Fibroblast of skin of back (primary cell): ENCODE measurements at regions not wholly inside any gene's neighbourhood (a gene's known extent, or its start where the extent isn't known, plus 50 kb on each side); places are given as distances from the start of the nearest gene placed in this dataset.
"Not testable (repeated sequence)": the region's sequence is repeated elsewhere in the genome, so short reads cannot be mapped to it uniquely, and the experiment has no call there.

Experiments
- DNase-seq: peaks from one replicate; pipeline ENCODE4 v3.0.0-alpha.2; 2013

DNA sequence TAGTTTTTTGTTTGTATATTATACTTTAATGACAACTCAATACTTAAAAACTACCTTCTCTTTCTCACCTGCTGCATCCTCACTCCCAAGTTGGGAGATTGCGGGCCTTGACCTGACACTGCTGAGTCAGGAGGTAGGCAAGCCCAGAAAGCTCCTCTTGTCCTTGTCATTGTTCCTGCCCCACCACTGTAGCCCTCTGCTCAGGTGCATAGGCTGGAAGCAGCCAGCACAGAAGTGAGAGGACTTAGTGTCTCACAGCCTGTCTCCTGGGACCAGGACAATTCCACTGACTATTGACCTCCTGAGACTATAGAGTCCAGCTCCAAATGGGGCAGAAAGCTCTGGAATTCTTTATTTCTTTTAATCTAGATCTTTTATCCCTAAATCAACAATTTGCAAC, 123.5 kb upstream of the NDP start:
- no peak for DNase-seq

- no peak for DNase-seq
These were observed 121.8 kb upstream of the NDP start for GRCh38 chrX:44094821-44095530.

DNA sequence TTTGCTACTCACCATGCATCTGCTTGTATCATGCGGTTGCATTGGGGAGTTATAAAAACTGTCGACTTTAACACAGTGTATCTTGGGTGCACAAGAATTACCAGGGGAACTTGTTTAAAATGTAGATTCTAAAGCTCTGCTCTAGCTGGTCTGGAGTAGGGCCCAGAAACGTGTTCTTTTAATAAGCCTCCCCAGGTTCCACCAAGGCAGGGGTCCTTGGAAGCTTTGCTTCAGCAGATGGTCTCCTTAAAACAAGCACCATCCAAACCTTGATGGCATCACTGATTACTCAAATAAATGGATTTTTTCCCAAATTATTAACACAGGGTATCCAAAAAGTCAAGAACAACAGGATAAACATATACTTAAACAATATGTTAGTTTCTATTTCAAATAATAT, 120.2 kb upstream of the NDP start:
- DNase-seq: no peak

DNA sequence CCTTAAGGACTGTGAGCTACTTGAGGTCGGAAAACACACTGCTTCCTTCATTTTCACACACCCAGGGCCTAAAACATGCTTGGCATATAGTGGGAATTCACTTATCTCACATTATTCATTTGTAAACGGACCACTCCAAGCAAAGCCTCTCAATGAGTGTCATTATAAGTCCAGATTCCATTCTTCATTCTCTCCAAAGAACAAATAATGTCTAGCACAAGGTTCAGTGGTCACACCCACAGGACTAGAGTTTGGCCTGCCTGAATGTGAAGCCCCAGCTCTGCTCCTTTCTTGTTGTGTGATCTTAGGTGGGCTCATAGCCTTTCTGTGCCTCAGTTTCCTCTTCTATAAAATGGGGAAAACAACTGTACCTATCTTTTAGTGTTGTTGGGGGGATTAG, 119.6 kb upstream of the NDP start:
- no peak for DNase-seq

- DNase-seq: no peak
These were observed 115.4 kb upstream of the NDP start for GRCh38 chrX:44088510-44089144.

DNA sequence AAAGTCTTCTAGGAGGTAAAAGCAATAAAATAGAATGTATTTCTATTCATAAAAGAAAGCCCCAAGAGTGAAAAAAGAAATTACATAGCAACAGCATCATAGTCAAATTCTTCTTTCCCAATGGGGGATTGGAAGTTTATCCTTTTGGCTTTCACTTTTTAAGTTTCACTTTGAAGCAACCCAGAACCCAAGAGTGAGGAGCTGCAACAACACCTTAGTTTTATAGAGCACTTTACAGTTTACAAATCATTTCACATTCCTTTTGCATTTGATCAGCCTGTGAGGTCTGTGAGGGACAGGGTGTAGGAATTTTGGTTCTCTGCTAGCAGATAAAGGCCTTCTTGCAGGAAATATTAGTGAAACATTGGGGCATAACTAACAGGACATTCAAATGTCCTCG, 112.0 kb upstream of the NDP start:
- DNase-seq: peak; percentile 0

GRCh38 chrX:44082829-44083228, 109.6 kb upstream of the NDP start:
- no peak for DNase-seq

DNA sequence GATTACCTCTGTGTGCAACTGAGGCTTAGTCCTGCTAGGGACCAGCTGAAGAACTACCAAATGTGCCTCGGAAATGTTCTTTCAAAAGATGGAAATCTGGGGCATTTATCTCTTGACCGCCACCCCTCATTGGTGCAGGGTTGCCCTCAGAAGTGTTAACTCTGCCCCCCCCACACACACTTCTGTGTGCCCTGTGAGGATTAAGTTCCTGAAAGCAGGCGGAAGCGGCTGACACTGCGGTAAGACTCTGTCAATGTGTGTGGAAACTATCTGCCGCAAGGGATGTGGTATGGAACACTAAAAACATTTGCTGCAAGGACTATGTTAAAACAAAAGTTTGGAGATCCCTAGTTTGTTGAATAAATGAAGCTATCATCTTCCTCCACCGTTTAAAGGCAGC, 106.9 kb upstream of the NDP start:
- DNase-seq: no peak

- no peak for DNase-seq
These were observed 99.4 kb upstream of the NDP start for GRCh38 chrX:44072631-44073030.

DNA sequence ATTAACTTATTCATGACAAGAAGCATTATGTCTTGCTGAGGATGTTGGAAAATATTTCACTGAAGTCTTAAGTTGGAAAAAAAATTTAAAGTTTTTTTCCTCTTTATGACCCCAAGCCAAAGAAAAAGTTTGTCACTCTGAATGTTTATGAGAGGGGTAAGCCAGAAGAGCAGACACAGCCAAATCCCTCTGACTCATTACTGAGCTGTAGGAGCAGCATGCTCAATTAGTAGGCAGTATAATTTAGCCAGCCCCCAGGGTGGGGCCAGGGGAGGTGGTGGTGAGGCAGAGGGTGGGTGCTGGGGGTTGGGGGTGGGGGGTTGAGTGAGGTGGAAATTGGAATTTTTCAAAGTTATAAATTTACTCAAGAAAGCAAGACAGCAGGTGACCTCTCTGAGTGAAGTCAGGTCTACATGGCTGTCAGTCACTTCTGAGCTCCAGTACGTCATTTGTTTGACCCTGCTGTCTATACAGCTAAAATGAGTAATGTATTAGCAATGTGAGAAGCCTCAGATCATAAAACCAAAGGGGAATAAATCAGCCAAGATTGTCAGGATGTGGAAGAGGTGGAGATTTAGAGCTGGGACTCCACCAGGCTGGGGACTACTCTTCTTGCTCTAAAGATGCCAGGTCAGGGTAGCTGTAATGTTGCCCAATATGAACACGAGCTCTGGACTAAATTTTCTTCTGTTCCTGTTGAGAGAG, 98.8 kb upstream of the NDP start:
- peak; percentile 68 for DNase-seq

DNA sequence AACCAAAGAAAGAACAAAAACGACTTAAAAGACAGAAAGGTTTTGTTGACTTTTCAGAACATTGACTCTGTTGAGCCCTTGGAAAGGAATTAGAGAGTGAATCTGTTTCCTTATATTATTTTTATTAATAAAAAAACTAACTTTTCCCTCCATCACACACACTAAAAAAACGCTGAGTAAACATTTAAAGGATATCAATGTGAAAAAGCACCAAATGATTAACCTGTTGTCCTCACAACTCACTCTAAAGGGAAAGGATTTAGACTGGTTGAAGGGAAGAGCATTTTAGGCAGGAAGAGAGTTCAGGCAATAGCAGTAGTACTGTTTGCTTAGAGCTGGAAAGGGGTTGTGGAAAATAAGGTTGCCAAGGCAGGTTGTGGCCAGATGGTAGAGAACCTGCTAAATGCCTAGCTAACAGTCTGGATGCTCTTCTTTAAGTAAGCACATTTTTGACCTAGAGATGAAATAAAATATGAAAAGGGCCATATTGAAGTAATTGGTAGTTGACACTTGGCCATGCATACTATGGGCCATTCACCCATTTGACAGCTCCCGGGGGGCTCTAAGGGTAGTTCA, 98.0 kb upstream of the NDP start:
- no peak for DNase-seq

- DNase-seq: no peak
These were observed 94.9 kb upstream of the NDP start for GRCh38 chrX:44068043-44068442.

GRCh38 chrX:44063606-44064005, 90.4 kb upstream of the NDP start:
- DNase-seq: no peak

DNA sequence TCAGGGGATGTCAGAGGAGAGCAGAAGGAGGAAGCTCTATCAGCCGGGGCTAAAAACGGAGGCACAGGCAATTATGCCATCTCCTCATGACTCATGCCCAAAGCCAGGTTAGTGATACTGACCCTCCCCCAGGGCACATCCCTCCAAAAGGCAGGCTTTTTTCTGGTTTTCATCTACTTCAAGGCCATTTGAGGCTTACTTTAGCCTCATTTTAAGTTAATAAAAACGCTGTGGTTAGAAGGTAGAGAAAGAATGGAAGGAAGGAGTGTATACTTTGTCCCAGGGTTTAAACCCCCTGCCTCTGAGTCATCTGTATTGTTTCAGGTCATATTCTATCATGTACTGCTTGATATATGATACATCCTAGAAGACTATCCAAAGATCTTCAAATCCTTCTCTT, 89.7 kb upstream of the NDP start:
- no peak for DNase-seq

DNA sequence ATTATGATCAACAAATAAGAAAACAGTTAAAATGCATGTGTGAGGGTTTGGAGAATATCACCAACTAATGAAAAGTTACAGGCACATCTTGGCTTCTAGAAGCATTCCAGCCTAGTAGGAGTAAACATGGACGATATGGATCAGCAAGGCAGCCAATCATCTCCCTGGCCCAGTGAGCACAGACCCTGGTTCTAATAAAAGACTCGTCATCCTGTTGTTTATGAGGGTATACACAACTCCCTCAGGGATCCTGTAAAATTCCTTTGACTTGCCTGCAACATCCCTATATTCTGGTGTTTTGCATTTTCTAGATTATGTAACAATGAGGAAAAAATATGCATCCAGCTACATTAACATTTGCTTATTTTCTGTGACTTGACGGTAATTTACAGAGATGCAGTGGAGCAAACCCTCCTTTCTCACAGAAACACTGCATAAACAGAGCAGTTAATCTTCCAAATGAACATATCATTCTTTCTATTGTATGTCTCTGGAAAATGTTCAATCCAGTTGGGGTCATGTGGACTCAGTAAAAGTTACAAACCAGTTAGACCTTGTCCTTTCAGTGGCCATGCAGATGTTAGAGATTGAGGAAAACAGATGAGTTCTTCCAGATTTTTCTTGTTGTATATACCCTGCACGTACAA, 88.9 kb upstream of the NDP start:
- DNase-seq: no peak

GRCh38 chrX:44060221-44060620, 87.0 kb upstream of the NDP start:
- DNase-seq: no peak

- DNase-seq: no peak
These were observed 85.1 kb upstream of the NDP start for GRCh38 chrX:44058339-44058738.

DNA sequence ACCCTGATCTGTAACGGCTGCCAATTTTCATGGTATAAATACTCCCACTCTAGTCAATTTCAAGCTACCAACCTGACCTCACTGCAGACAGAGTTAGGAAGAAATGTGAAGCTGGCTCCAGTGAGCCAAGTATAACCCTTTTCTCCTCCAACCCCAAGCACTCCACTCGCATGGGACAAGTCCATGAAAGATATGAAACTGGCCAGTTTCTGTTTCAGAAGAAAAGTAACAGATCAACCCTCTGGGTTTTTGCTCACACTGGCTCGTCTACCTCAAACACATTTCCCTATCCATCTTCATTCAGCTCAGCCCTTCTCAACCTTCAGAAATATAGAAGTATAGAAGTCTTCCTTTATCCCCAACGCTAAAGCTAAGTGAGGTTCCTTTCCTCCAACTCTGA, 82.4 kb upstream of the NDP start:
- DNase-seq: no peak

DNA sequence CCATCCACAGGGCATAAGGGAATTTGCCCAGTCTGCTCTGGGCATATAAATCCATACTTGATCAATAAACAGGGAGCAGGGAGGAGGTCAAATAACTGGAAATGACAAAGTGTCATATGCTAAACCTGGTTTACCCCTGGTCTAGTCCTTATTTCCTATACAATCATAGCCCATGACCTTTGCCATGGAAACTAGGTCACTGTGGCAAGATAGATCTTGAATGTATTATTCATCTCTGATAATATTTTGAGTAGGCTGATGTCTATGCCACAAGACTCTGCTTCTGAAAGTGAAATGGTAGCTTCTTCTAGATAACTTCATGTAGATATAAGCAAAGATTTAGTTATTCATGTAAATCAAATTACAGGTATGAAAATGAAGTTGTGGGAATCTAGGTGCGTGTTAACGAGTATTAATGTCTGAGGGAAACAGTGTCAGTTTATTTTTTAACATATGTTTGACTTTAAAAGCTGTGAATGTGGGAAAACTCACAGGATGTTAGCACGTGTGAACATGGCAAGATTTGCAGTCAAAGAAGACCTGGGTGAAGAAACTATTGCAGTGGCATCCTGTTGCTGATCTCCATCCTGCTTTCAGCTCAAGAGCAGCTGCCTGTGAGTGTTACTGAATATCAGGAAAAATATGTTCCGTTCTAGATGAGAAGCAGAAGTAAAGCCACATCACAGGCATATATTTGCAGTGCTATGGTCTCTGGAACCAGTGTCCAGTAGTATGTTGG, 81.8 kb upstream of the NDP start:
- DNase-seq: no peak

GRCh38 chrX:44045106-44045505, 71.9 kb upstream of the NDP start:
- DNase-seq: not testable (repeated sequence)

DNA sequence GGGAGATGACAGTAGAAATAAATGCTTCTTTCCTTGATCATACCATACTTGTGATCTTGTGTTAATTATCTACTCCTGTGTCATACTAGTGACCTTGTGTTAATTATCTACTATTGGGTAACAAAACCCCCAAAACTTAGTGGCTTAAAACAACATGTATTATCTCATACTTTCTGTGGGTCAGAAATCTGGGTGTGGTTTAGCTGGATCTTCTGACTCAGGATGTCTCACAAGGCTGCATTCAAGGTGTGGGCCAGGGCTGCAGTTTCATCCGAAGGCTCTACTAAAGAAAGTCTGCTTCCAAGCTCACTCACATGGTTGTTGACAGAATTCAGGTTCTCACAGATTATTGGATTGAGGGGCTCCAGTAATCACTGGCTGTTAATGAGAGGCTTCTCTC, 70.3 kb upstream of the NDP start:
- DNase-seq: no peak

DNA sequence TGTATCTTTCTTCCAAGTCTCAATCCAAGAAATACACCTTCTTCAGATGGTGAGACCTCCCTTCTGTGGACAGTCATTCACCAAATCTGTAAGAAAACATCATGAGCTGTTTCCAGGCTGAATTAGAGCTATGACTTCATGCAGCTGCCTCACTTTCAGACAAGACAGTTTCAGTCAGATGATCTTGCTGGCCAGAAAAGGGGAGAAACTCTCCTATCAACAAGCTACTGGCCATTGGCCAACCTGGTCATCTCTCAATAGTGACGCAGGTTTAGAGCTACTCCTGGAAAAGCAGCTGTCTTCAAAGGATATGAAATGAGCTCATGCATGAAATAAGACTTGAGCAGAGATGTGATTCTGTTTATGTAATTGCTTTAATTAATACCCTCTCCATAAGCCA, 69.6 kb upstream of the NDP start:
- DNase-seq: no peak

DNA sequence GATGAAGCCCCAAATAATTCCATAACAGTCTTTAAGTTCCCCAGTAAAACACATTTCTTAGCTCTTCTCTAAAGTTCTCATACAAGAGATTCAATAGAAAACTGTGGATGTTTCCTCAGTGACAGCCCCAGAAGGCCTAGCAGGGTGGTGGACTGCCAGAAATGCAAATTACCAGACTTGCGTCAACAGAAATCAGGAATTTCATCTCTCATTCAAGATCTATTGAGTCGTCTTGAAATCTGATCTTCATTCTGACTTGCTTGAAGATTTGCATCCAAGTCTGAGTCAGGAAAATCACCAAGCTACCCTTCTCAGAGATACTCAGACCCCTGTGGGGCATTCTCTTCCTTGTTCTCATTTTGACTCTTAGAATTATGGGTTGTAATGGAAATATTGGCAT, 68.9 kb upstream of the NDP start:
- no peak for DNase-seq
